Hepatocyte (in vitro differentiated cells): ENCODE measurements at regions not wholly inside any gene's neighbourhood (a gene's known extent, or its start where the extent isn't known, plus 50 kb on each side); places are given as distances from the start of the nearest gene placed in this dataset.
A peak's percentile ranks its signal among the peaks of the same experiment; 100 is the strongest.

Experiments
- DNase-seq: peaks from one replicate; pipeline ENCODE4 v3.0.0-alpha.2; 2016; ENCODE audit warnings: low spot score
- H2AFZ ChIP-seq: fragments of 200-600 bp; sonication (generic); 2 replicates; pipeline ENCODE4 v1.6.0; 2016; ENCODE audit warnings: antibody characterized with exemption, mild to moderate bottlenecking
- H3K27ac ChIP-seq: fragments of 200-600 bp; sonication (generic); 2 replicates; pipeline ENCODE4 v1.5.1; 2016; ENCODE audit warnings: mild to moderate bottlenecking
- H3K27me3 ChIP-seq: fragments of 200-600 bp; sonication (generic); 2 replicates; pipeline ENCODE4 v1.6.1; 2016
- H3K36me3 ChIP-seq: fragments of 200-600 bp; sonication (generic); replicated peaks from 2 replicates; pipeline ENCODE4 v1.5.1; 2016; ENCODE audit warnings: low read depth; ENCODE audit not compliant: insufficient read depth
- H3K4me1 ChIP-seq: fragments of 200-600 bp; sonication (generic); 2 replicates; pipeline ENCODE4 v1.5.1; 2016; ENCODE audit warnings: mild to moderate bottlenecking, moderate library complexity; ENCODE audit not compliant: insufficient read depth
- H3K4me2 ChIP-seq: fragments of 200-600 bp; sonication (generic); 2 replicates; pipeline ENCODE4 v1.6.0; 2016
- H3K4me3 ChIP-seq: fragments of 200-600 bp; sonication (generic); 2 replicates; pipeline ENCODE4 v1.5.1; 2016; ENCODE audit warnings: mild to moderate bottlenecking
- H3K79me2 ChIP-seq: fragments of 200-600 bp; sonication (generic); 2 replicates; pipeline ENCODE4 v1.6.0; 2017; ENCODE audit warnings: mild to moderate bottlenecking
- H3K9me2 ChIP-seq: fragments of 200-600 bp; sonication (generic); replicated peaks from 2 replicates; pipeline ENCODE4 v1.6.0; 2017; ENCODE audit warnings: mild to moderate bottlenecking; ENCODE audit not compliant: insufficient read depth
- H3K9me3 ChIP-seq: fragments of 200-600 bp; sonication (generic); 2 replicates; pipeline ENCODE4 v1.5.1; 2016; ENCODE audit warnings: low read depth, mild to moderate bottlenecking
- H4K20me1 ChIP-seq: fragments of 200-600 bp; sonication (generic); 2 replicates; pipeline ENCODE4 v1.6.0; 2016; ENCODE audit warnings: mild to moderate bottlenecking; ENCODE audit not compliant: insufficient read depth, poor library complexity, severe bottlenecking
- CTCF ChIP-seq: fragments of 200-600 bp; sonication (generic); IDR thresholded peaks from 2 replicates; pipeline ENCODE4 v1.5.1; 2016; ENCODE audit warnings: antibody characterized with exemption, mild to moderate bottlenecking; ENCODE audit not compliant: poor library complexity
- EZH2 ChIP-seq: fragments of 200-600 bp; sonication (generic); IDR thresholded peaks from 2 replicates; pipeline ENCODE4 v1.6.1; 2016; ENCODE audit warnings: antibody characterized with exemption, mild to moderate bottlenecking, borderline replicate concordance
- EZH2phosphoT487 ChIP-seq: fragments of 200-600 bp; sonication (generic); IDR thresholded peaks from one replicate; pipeline ENCODE4 v1.6.1; 2018; ENCODE audit warnings: antibody characterized with exemption, mild to moderate bottlenecking, low read depth, moderate library complexity; ENCODE audit not compliant: unreplicated experiment, severe bottlenecking
- WGBS: methylation state at CpG from one replicate; pipeline ENCODE4 v1.1.6; 2016; ENCODE audit warnings: low lambda C conversion rate; ENCODE audit errors: missing lambda C conversion rate; 5-methylcytosine and 5-hydroxymethylcytosine counted together

DNA sequence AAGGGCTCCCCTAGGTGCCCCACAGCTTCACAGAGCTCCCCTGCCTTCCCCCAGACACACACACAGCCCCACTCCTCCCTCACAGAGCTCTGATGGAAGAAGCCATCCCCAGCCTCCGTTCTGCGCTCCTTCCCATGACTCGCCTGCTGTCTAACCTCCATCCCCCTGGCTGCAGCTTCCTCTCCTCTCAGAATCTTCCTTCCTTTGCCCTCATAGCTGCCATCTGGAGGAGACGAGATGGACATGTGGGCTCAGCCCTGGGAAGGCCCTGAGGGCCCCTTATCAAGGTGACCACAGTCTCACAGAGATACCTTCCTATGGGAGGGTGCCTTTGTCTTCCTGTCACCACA is 94.3 kb downstream of the PCDH1 start:
- no peaks in the 10 kb centered on the region for H3K4me1 ChIP-seq
- no peak overlapping the region for H3K27ac ChIP-seq
- no peaks in the 10 kb centered on the region for H3K79me2 ChIP-seq
- H2AFZ ChIP-seq: no peak overlapping the region
- H3K9me3 ChIP-seq: no peaks in the 10 kb centered on the region
- H3K4me2 ChIP-seq: no peak overlapping the region
- H4K20me1 ChIP-seq: no peaks in the 10 kb centered on the region
- peaks cover 3% of the 10 kb centered on the region for H3K27me3 ChIP-seq
- H3K9me2 ChIP-seq: no peaks in the 10 kb centered on the region
- no peaks in the 10 kb centered on the region for H3K36me3 ChIP-seq
- H3K4me3 ChIP-seq: no peak overlapping the region
- WGBS: 83% methylated on average over 4 of the region's 4 CpGs
- no peak for DNase-seq
- TF ChIP-seq CTCF (no peak), EZH2 (no peak), EZH2phosphoT487 (no peak)

DNA sequence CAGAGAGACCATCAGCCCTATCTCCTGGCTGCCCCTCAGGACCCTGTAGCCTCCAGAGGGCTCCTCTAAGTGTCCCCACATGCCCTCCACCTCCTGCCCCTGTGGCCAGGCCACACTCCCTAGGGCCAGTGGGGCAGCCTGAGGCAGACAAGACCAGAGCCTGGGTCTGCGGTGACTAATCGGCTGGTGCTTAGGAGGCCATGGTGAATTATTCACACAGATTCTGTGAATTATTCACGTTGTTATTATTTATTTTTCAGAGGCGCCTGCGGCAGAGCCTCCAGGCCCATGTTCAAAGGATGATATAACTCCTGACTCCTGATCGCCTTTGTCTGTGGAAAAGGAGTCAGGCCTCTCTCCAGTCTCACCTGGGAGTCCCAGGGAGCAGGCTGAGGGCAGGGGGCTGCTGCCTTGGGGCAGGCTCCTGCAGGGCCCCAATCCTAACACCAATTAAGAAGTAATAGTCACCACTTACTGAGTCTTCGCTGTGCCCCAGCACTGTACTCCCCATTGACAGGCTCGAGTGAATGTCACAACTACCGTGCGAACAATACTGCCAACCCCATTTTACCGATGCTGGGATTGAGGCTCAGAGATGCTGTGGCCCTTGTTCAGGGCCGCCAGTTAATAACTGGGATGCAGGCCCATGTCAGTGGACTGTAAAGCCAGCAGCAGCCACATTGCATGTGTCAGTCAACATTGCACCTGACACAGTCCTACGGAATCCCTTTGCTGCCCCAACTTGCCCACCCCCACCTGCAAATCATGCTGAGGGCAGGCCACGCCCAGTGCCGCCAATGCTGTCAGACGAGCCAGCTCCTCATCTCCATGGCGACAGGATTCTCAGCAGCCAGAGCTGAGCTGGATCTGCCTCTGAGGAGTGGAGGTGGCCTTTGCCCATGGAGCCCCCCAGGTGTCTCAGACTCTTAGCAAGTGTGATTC is 94.9 kb downstream of the PCDH1 start:
- H2AFZ ChIP-seq: no peak overlapping the region
- 74% methylated on average over 17 of the region's 17 CpGs for WGBS
- no peaks in the 10 kb centered on the region for H3K36me3 ChIP-seq
- TF ChIP-seq EZH2 (no peak), CTCF (no peak), EZH2phosphoT487 (no peak)
- peak; percentile 44 for DNase-seq
- no peaks in the 10 kb centered on the region for H3K9me3 ChIP-seq
- H4K20me1 ChIP-seq: no peaks in the 10 kb centered on the region
- H3K27me3 ChIP-seq: peaks cover 3% of the 10 kb centered on the region
- H3K27ac ChIP-seq: no peak overlapping the region
- no peaks in the 10 kb centered on the region for H3K9me2 ChIP-seq
- no peaks in the 10 kb centered on the region for H3K79me2 ChIP-seq
- no peak overlapping the region for H3K4me2 ChIP-seq
- no peaks in the 10 kb centered on the region for H3K4me1 ChIP-seq
- H3K4me3 ChIP-seq: no peak overlapping the region

DNA sequence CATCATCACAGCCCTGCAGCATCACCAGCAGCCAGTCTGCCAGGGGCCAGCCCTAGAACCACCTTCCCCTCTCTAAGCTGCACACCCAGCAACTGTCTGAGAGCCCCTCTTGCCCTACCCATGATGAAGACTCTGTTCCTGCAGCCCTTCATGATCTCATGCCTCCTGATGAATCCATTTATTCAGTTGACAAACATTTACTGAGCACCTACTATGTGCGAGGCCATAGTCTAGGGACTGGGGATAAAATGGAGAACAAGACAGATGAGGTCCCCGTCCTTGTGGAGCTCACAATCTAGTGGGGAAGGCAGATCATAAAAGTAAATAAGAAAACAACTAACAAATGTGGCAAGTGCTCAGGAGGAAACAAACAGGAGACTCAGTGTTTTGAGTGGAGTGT is 96.3 kb downstream of the PCDH1 start:
- Histone ChIP-seq H3K9me3 (no peaks in the 10 kb centered on the region), H3K27me3 (peaks cover 3% of the 10 kb centered on the region), H3K4me3 (no peak overlapping the region), H4K20me1 (no peaks in the 10 kb centered on the region), H3K4me2 (no peak overlapping the region), H3K27ac (no peak overlapping the region), H3K36me3 (no peaks in the 10 kb centered on the region), H2AFZ (no peak overlapping the region), H3K79me2 (no peaks in the 10 kb centered on the region), H3K4me1 (no peaks in the 10 kb centered on the region), H3K9me2 (no peaks in the 10 kb centered on the region)
- DNase-seq: no peak
- TF ChIP-seq EZH2 (no peak), EZH2phosphoT487 (no peak), CTCF (no peak)
- WGBS: 89% methylated on average over 2 of the region's 2 CpGs
